ENCODE measurements at regions not wholly inside any gene's neighbourhood (a gene's known extent, or its start where the extent isn't known, plus 50 kb on each side); places are given as distances from the start of the nearest gene placed in this dataset.

GRCh38 chr1:25026730-25027450 lies 96.8 kb upstream of the RUNX3 start:
- no peak overlapping the region for H3K4me2 ChIP-seq (replicated peaks; ENCODE audit: low read depth, low read length, poor library complexity, severe bottlenecking)
- no peaks in the 10 kb centered on the region for H4K20me1 ChIP-seq (ENCODE audit: control insufficient read depth, insufficient read depth, low read length, poor library complexity, severe bottlenecking)
- H2AFZ ChIP-seq (ENCODE audit: insufficient read depth, low read depth, low read length, poor library complexity, severe bottlenecking), result no peak overlapping the region
- peaks cover 52 to 72% of the 10 kb centered on the region in 2 donors for H3K4me1 ChIP-seq (ENCODE audit: control insufficient read depth in 2 of 2, insufficient read depth in 2 of 2, low read length in 2 of 2)
- no peak overlapping the region for H3K4me3 ChIP-seq (ENCODE audit: control extremely low read depth in 1 of 5, extremely low read depth in 1 of 5, insufficient read depth in 1 of 5, low read depth in 2 of 5, low read length in 4 of 5)
- DNase-seq (no peak), ATAC-seq (ENCODE audit: low read depth) (no peak)
- intact Hi-C loops (cut with micrococcal nuclease), result no loop called here
- Mint-ChIP-seq H3K27ac (peak overlapping the region; percentile 46), H3K9me3 (ENCODE audit: insufficient read depth) (no peaks in the 10 kb centered on the region), H3K4me3 (no peak overlapping the region), H3K4me1 (peaks cover 76% of the 10 kb centered on the region), H3K27me3 (no peaks in the 10 kb centered on the region)
- ChIA-PET POLR2A (no interaction called here), CTCF (interaction anchor here (0.7 to 2.0 kb wide), 6 partner anchors 9 to 200 kb away, joined by 3 to 13 read pairs (median 4); no protein-coding TSS in a partner anchor)
- no peaks in the 10 kb centered on the region for H3K36me3 ChIP-seq (replicated peaks in 1 of 2; ENCODE audit: control extremely low read depth in 1 of 2, control insufficient read depth in 1 of 2, extremely low read depth in 1 of 2, insufficient read depth in 2 of 2, low read length in 1 of 2)
- H3K9ac ChIP-seq (ENCODE audit: low read length), result no peak overlapping the region
- no peak for TF ChIP-seq EZH2 (IDR thresholded peaks at IDR 0.05; ENCODE audit: borderline replicate concordance, insufficient read depth, low read depth, low read length, poor library complexity, severe bottlenecking)
- TF ChIP-seq CTCF (IDR thresholded peaks at IDR 0.05), result no peak
- H3K79me2 ChIP-seq (ENCODE audit: control insufficient read depth, insufficient read depth, low read length), result no peaks in the 10 kb centered on the region
- no peaks in the 10 kb centered on the region for H3K9me3 ChIP-seq (ENCODE audit: control extremely low read depth in 1 of 3, control insufficient read depth in 2 of 3, insufficient read depth in 1 of 3, low read length in 2 of 3)
- WGBS (ENCODE audit: insufficient coverage), result 67% methylated on average over 10 of the region's 12 CpGs
- no peak overlapping the region for H3K27ac ChIP-seq (ENCODE audit: low read length in 2 of 2)
- H3K27me3 ChIP-seq (replicated peaks in 1 of 4; ENCODE audit: control extremely low read depth in 1 of 4, control insufficient read depth in 3 of 4, insufficient read depth in 4 of 4, low read length in 3 of 4), result no peaks in the 10 kb centered on the region

DNA sequence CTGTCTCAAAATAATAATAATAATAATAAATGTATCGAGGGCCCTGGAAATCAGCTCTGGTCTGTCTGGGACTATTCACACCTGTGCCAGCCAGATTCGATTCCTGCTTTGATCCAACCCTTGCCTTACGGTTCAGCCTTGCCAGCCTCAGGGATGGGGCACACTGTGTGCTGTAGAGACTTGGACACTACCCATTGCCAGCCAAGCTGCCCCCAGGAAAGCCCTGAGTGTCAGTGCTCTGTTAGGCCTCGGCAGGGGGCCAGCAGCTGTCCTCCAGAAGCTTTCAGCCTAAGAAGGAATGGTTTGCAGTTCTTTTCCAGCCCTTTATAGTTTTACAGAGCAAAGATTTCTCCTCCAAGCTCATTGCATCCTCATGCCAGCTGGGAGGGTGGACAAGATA lies 96.2 kb upstream of the RUNX3 start:
- Histone ChIP-seq H3K79me2 (ENCODE audit: control insufficient read depth, insufficient read depth, low read length) (no peaks in the 10 kb centered on the region), H2AFZ (ENCODE audit: insufficient read depth, low read depth, low read length, poor library complexity, severe bottlenecking) (no peak overlapping the region), H3K4me3 (ENCODE audit: control extremely low read depth in 1 of 5, extremely low read depth in 1 of 5, insufficient read depth in 1 of 5, low read depth in 2 of 5, low read length in 4 of 5) (no peak overlapping the region), H3K4me1 (ENCODE audit: control insufficient read depth in 2 of 2, insufficient read depth in 2 of 2, low read length in 2 of 2) (peaks cover 52 to 72% of the 10 kb centered on the region in 2 donors), H3K9ac (ENCODE audit: low read length) (no peak overlapping the region), H3K27ac (ENCODE audit: low read length in 2 of 2) (no peak overlapping the region), H3K9me3 (ENCODE audit: control extremely low read depth in 1 of 3, control insufficient read depth in 2 of 3, insufficient read depth in 1 of 3, low read length in 2 of 3) (peaks cover 0 to 3% (median 0%) of the 10 kb centered on the region in 3 donors), H3K27me3 (replicated peaks in 1 of 4; ENCODE audit: control extremely low read depth in 1 of 4, control insufficient read depth in 3 of 4, insufficient read depth in 4 of 4, low read length in 3 of 4) (no peaks in the 10 kb centered on the region), H3K4me2 (replicated peaks; ENCODE audit: low read depth, low read length, poor library complexity, severe bottlenecking) (no peak overlapping the region), H3K36me3 (replicated peaks in 1 of 2; ENCODE audit: control extremely low read depth in 1 of 2, control insufficient read depth in 1 of 2, extremely low read depth in 1 of 2, insufficient read depth in 2 of 2, low read length in 1 of 2) (no peaks in the 10 kb centered on the region), H4K20me1 (ENCODE audit: control insufficient read depth, insufficient read depth, low read length, poor library complexity, severe bottlenecking) (no peaks in the 10 kb centered on the region)
- CTCF ChIA-PET, result interaction anchor here (0.7 to 2.0 kb wide), 6 partner anchors 9 to 199 kb away, joined by 3 to 13 read pairs (median 4); no protein-coding TSS in a partner anchor
- POLR2A ChIA-PET, result no interaction called here
- DNase-seq, result no peak
- Mint-ChIP-seq H3K9me3 (ENCODE audit: insufficient read depth) (no peaks in the 10 kb centered on the region), H3K4me3 (no peak overlapping the region), H3K4me1 (peaks cover 76% of the 10 kb centered on the region), H3K27me3 (no peaks in the 10 kb centered on the region), H3K27ac (peak overlapping the region; percentile 74)
- TF ChIP-seq EZH2 (IDR thresholded peaks at IDR 0.05; ENCODE audit: borderline replicate concordance, insufficient read depth, low read depth, low read length, poor library complexity, severe bottlenecking) (no peak), CTCF (IDR thresholded peaks at IDR 0.05) (no peak)
- ATAC-seq (ENCODE audit: low read depth), result no peak
- WGBS (ENCODE audit: insufficient coverage), result 95% methylated on average over 4 of the region's 4 CpGs
- intact Hi-C loops (cut with micrococcal nuclease), result no loop called here
